Hematopoietic multipotent progenitor cell treated with erythropoietin and hydrocortisone succinate and interleukin-3 and kit ligand, for 8 days (in vitro differentiated cells): ENCODE measurements at regions not wholly inside any gene's neighbourhood (a gene's known extent, or its start where the extent isn't known, plus 50 kb on each side); places are given as distances from the start of the nearest gene placed in this dataset.

Source experiments
- DNase-seq: peaks from one replicate; pipeline ENCODE4 v3.0.0-alpha.2; 2015

GRCh38 chr14:61894452-61895077, 132.3 kb downstream of the SNAPC1 start:
- peak; percentile 63 for DNase-seq

DNA sequence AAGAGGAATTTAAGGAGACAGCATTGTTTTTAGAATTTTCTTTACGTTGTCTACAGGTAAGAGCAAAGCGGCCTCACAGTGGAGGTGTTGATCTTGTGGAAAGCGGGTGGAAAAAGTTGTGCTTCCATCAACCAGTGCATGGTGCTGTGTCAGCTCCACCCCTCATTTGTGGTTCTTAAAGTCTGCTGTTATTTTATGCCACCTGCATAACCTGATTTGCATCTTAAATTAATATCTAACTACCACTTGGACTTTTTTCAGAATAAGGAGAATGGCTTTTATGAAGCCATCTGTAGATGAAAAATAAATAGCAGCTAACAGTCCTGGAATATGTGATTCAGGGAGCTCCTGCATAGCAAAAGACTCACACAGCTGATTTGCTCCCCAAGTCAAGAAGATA, 135.1 kb downstream of the SNAPC1 start:
- DNase-seq: no peak

- DNase-seq: no peak
These were observed 136.3 kb downstream of the SNAPC1 start for GRCh38 chr14:61898568-61898967.

GRCh38 chr14:61899497-61899896, 137.3 kb downstream of the SNAPC1 start:
- no peak for DNase-seq

GRCh38 chr14:61904946-61905345, 142.7 kb downstream of the SNAPC1 start:
- no peak for DNase-seq

GRCh38 chr14:61911574-61911973, 149.4 kb downstream of the SNAPC1 start:
- no peak for DNase-seq

GRCh38 chr14:61918998-61919397, 156.8 kb downstream of the SNAPC1 start:
- DNase-seq: no peak

- no peak for DNase-seq
These were observed 161.1 kb downstream of the SNAPC1 start for GRCh38 chr14:61923348-61923747.

DNA sequence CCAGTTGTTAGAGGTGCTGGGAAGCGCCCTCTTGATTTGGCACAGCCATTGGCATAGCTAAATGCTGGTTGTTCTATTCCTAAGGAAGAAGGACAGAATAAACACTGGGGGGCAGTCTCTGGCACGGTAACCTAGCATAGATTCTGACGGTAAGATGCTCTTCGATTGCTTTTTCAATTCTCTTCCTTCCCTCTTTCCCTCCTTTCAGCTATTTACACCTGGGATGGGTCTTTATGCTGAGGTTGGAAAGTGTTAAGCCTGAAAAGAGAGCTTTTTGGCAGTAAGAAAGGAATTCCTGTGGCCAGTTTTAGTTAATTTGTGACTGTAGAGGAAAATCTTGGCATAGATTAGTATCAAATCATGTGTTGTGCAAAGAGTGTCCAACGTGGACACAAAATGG, 162.8 kb downstream of the SNAPC1 start:
- no peak for DNase-seq

DNA sequence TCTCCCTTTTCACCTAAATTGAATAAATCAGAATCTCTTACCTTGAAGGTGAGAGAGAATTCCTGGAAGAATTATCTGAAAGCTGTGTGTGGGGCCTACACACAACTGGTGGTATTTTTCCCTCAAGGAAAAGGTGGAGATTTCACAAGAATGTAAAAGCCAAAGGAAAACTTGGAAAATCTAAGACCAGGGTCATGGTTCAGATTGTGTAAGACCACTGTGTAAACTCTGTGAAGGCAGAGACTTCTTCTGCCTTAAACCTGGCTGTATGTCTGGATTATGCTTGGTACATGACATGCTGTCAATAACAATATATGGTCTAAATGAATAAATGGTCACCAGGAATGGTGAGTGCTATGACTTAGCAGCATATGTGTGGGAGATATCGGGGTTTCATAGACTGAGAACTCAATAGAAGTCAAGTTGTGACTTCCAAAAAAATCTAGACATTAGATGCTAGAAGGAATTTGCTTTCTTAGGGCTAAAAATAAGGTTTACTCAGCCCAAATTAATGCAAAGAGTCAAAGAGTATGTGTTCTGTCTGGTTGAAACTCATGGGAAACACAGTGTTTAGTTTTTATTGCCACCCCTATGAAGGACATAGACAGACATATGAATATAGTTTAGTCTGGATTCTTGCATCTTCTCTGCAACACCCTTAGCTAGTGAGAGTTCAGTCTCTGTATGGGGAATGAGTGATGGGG, 163.7 kb downstream of the SNAPC1 start:
- no peak for DNase-seq

- no peak for DNase-seq
These were observed 164.8 kb downstream of the SNAPC1 start for GRCh38 chr14:61927060-61927459.

DNA sequence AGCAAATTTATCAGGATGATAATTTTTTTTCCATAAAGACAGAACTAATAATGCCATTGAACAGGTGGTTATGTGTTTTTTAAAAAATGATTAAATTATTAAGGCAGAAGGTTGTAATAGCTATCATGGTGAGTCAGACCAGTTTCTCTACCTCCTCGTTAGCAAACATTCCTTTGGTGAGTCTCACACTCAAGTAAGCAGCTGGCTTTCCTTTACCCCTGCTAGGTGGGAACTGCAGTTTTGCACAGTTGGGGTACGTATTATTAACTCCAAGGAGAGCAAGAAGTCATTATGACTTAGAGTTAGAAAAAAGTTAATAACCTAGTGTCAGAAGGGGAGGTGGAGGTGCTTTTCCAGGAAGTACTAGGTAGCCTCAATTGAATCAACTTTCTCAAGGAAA, 165.3 kb downstream of the SNAPC1 start:
- no peak for DNase-seq

DNA sequence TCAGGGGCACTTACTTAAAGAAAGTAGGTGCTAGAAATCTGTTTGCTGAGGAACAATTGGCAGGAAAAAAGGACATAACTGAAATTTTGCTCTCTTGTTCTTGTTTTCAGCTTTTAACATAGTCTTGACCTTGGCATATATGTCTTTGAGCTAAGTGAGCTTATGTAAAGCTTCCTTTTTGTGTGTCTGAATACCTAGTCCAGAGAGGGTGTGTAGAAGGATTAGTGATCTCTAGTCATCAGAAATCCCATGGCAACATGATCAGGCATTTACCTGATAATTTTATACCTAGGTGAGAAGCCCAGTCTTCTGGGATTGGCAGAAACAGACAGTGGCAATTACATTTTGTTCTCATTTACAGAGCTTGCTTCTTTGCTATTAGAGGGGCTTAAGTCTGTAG, 166.1 kb downstream of the SNAPC1 start:
- no peak for DNase-seq

DNA sequence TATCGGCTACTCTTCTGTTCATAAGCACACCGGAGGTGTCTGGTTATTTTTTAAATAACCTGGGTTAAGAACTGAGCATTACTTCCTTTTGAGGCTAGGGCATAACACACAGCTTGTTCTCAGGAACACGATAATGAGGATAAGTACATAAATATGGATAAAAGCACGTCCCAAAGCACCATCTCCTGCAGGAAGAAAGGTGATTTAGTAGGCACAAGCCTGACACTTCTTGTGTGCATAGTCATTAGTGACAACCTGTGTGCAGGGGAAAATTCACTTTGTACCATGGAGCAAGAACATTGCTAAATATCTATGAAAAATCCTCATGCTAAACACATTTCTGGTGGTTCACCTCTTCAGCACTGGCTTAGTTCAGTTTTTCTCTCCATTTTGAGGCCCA, 166.5 kb downstream of the SNAPC1 start:
- DNase-seq: no peak

GRCh38 chr14:61929651-61930050, 167.4 kb downstream of the SNAPC1 start:
- DNase-seq: no peak

- DNase-seq: no peak
These were observed 168.1 kb downstream of the SNAPC1 start for GRCh38 chr14:61930101-61930857.

DNA sequence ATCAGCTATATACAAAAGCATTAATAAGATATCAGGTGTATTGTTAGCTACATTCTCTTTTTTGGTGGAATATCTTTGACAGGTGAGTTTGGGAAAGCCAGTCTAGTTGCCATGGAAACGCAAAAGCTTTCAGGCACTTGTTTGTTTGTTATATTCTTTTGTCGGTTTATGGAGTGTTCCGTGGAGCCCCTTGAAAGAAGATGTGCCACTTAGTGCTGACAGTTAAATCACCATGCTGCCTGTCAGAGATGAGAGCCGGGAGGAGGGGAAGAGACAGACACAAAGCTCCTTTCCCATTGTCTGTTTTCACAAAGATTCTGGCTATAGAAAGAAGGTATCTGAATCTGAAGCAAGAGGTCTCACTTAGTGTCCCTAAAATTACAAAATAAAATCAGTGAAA, 170.8 kb downstream of the SNAPC1 start:
- DNase-seq: no peak

- DNase-seq: no peak
These were observed 172.2 kb downstream of the SNAPC1 start for GRCh38 chr14:61934385-61934784.

- no peak for DNase-seq
These were observed 177.6 kb downstream of the SNAPC1 start for GRCh38 chr14:61939776-61940175.

GRCh38 chr14:61940666-61941420, 178.6 kb downstream of the SNAPC1 start:
- DNase-seq: no peak

- no peak for DNase-seq
These were observed 179.4 kb downstream of the SNAPC1 start for GRCh38 chr14:61941421-61942150.

GRCh38 chr14:61948376-61948775, 186.2 kb downstream of the SNAPC1 start:
- DNase-seq: no peak

- DNase-seq: no peak
These were observed 188.1 kb downstream of the SNAPC1 start for GRCh38 chr14:61950340-61950739.
